SU-DHL-6 (cell line): ENCODE measurements at regions not wholly inside any gene's neighbourhood (a gene's known extent, or its start where the extent isn't known, plus 50 kb on each side); places are given as distances from the start of the nearest gene placed in this dataset.

Source experiments
- H2AFZ ChIP-seq: fragments of 200-600 bp; sonication (generic); 2 replicates; pipeline ENCODE4 v1.6.1; 2014; ENCODE audit warnings: low read depth, mild to moderate bottlenecking, moderate library complexity, mixed read lengths, antibody characterized with exemption, low read length; ENCODE audit not compliant: severe bottlenecking
- H3F3A ChIP-seq: fragments of 200-600 bp; shearing (Covaris generic); 2 replicates; pipeline ENCODE4 v1.6.0; 2016; ENCODE audit warnings: antibody characterized with exemption, mild to moderate bottlenecking; ENCODE audit not compliant: insufficient read depth
- H3K27ac ChIP-seq: fragments of 200-600 bp; sonication (generic); 2 replicates; pipeline ENCODE4 v1.5.1; 2016; ENCODE audit warnings: low read depth, mild to moderate bottlenecking, low read length, moderate library complexity, mixed read lengths
- H3K27me3 ChIP-seq: fragments of 200-600 bp; sonication (generic), shearing (Covaris generic); 2 replicates; pipeline ENCODE4 v1.6.0; 2014; ENCODE audit warnings: mild to moderate bottlenecking, low read length
- H3K36me3 ChIP-seq: fragments of 200-600 bp; sonication (generic); 2 replicates; pipeline ENCODE4 v1.6.1; 2014; ENCODE audit warnings: mild to moderate bottlenecking, low read length, mixed read lengths
- H3K4me2 ChIP-seq: fragments of 300-600, 200-600 bp; shearing (Covaris generic), sonication (generic); 2 replicates; pipeline ENCODE4 v1.6.0; 2014; ENCODE audit warnings: low read length, low read depth, mild to moderate bottlenecking; ENCODE audit not compliant: poor library complexity, severe bottlenecking
- H3K4me3 ChIP-seq: fragments of 200-600 bp; sonication (generic); 2 replicates; pipeline ENCODE4 v1.5.1; 2014; ENCODE audit warnings: antibody characterized with exemption, low read length, mild to moderate bottlenecking, mixed read lengths; ENCODE audit not compliant: insufficient read depth, poor library complexity, severe bottlenecking
- H3K79me2 ChIP-seq: fragments of 200-600 bp; sonication (generic); 2 replicates; pipeline ENCODE4 v1.6.1; 2014; ENCODE audit warnings: mild to moderate bottlenecking, low read length, moderate library complexity; ENCODE audit not compliant: insufficient read depth
- H3K9ac ChIP-seq: fragments of 200-600 bp; sonication (generic); 2 replicates; pipeline ENCODE4 v1.7.0; 2014; ENCODE audit warnings: mild to moderate bottlenecking, low read length
- H3K9me2 ChIP-seq: fragments of 200-600 bp; sonication (generic); replicated peaks from 2 replicates; pipeline ENCODE4 v1.6.1; 2014; ENCODE audit warnings: low read length; ENCODE audit not compliant: insufficient read depth
- H3K9me3 ChIP-seq: fragments of 200-600 bp; sonication (generic); 2 replicates; pipeline ENCODE4 v1.6.1; 2014; ENCODE audit warnings: low read length, mixed read lengths; ENCODE audit not compliant: insufficient read depth
- H4K20me1 ChIP-seq: fragments of 200-600 bp; sonication (generic); 2 replicates; pipeline ENCODE4 v1.6.1; 2014; ENCODE audit warnings: low read depth, mild to moderate bottlenecking, antibody characterized with exemption, low read length, moderate library complexity, mixed read lengths
- CTCF ChIP-seq: fragments of 200-600 bp; sonication (generic); IDR thresholded peaks from one replicate; pipeline ENCODE4 v1.5.1; 2017; ENCODE audit warnings: antibody characterized with exemption, mild to moderate bottlenecking, low read length, moderate library complexity; ENCODE audit not compliant: insufficient read depth, poor library complexity, severe bottlenecking
- EZH2phosphoT487 ChIP-seq: fragments of 200-600 bp; sonication (generic), shearing (Covaris generic); conservative IDR thresholded peaks from 2 replicates; pipeline ENCODE4 v1.6.1; 2018; ENCODE audit warnings: mild to moderate bottlenecking, antibody characterized with exemption, low read length, moderate library complexity, mixed read lengths

DNA sequence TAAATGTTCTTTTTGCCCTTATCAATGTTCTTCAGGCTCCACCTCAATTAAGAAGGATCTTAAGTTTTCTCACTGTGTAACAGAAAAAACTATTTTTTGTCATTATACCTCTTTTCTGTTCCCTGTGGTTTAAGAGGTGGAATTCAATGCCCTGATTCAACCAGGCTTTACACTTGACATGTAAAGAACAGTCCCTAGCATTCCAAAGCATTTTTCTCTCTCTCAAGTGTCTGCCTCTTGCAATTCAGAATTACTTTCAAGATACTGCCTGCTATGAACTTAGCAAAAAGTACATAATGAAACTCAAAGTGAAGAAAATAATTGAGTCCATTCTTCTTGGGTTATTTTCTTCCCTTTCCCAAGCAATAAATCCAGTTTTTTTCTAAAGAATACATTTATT, 160.6 kb upstream of the NOL4 start:
- H4K20me1 ChIP-seq, result no peaks in the 10 kb centered on the region
- H3K27me3 ChIP-seq, result no peaks in the 10 kb centered on the region
- H3K9ac ChIP-seq, result no peak overlapping the region

GRCh38 chr18:34386803-34387202, 162.1 kb upstream of the NOL4 start:
- Histone ChIP-seq H3K9ac (no peak overlapping the region), H3K36me3 (no peaks in the 10 kb centered on the region), H3K4me3 (no peak overlapping the region), H4K20me1 (no peaks in the 10 kb centered on the region), H3K4me2 (no peak overlapping the region), H3K79me2 (no peaks in the 10 kb centered on the region), H2AFZ (no peak overlapping the region), H3K9me3 (no peaks in the 10 kb centered on the region), H3K27me3 (no peaks in the 10 kb centered on the region), H3K9me2 (no peaks in the 10 kb centered on the region), H3F3A (no peaks in the 10 kb centered on the region), H3K27ac (no peak overlapping the region)
- TF ChIP-seq CTCF, result no peak
- TF ChIP-seq EZH2phosphoT487, result no peak

More for the DNA sequence above, 160.6 kb upstream of the NOL4 start:
- TF ChIP-seq CTCF (no peak), EZH2phosphoT487 (no peak)
- Histone ChIP-seq H3K9me2 (no peaks in the 10 kb centered on the region), H3K9me3 (no peaks in the 10 kb centered on the region), H3K36me3 (no peaks in the 10 kb centered on the region), H2AFZ (no peak overlapping the region), H3K79me2 (no peaks in the 10 kb centered on the region), H3F3A (no peaks in the 10 kb centered on the region), H3K4me2 (no peak overlapping the region), H3K27ac (no peak overlapping the region), H3K4me3 (no peak overlapping the region)

GRCh38 chr18:34397286-34397896, 172.7 kb upstream of the NOL4 start:
- no peak for TF ChIP-seq CTCF
- TF ChIP-seq EZH2phosphoT487, result no peak
- no peak overlapping the region for H3K9ac ChIP-seq
- H3K27ac ChIP-seq, result no peak overlapping the region
- H3K9me2 ChIP-seq, result no peaks in the 10 kb centered on the region
- no peaks in the 10 kb centered on the region for H3K27me3 ChIP-seq
- no peak overlapping the region for H3K4me2 ChIP-seq
- H3K9me3 ChIP-seq, result no peaks in the 10 kb centered on the region
- no peaks in the 10 kb centered on the region for H3K79me2 ChIP-seq
- no peaks in the 10 kb centered on the region for H3K36me3 ChIP-seq
- H3F3A ChIP-seq, result no peaks in the 10 kb centered on the region
- H4K20me1 ChIP-seq, result no peaks in the 10 kb centered on the region
- no peak overlapping the region for H3K4me3 ChIP-seq
- H2AFZ ChIP-seq, result no peak overlapping the region
